Upper lobe of right lung (tissue), 1 donor: ENCODE measurements at regions not wholly inside any gene's neighbourhood (a gene's known extent, or its start where the extent isn't known, plus 50 kb on each side); places are given as distances from the start of the nearest gene placed in this dataset.

Source experiments
- ATAC-seq: fragments of 200-7000 bp; cut with Tn5 transposase; one replicate; pipeline ENCODE4 v1.9.1; 2020; ENCODE audit warnings: mild to moderate bottlenecking, moderate library complexity
- DNase-seq: peaks from one replicate; pipeline ENCODE4 v3.0.0-alpha.2; 2020
- H3K27ac ChIP-seq: fragments of 200-600 bp; one replicate; pipeline ENCODE4 v1.8.0; 2022
- H3K27me3 ChIP-seq: fragments of 200-600 bp; one replicate; pipeline ENCODE4 v1.8.0; 2022; ENCODE audit warnings: mild to moderate bottlenecking
- H3K36me3 ChIP-seq: fragments of 200-600 bp; one replicate; pipeline ENCODE4 v1.8.0; 2022
- H3K4me1 ChIP-seq: fragments of 200-600 bp; one replicate; pipeline ENCODE4 v1.8.0; 2022
- H3K4me3 ChIP-seq: fragments of 200-600 bp; one replicate; pipeline ENCODE4 v1.8.0; 2022; ENCODE audit warnings: mild to moderate bottlenecking
- H3K9me3 ChIP-seq: fragments of 200-600 bp; one replicate; pipeline ENCODE4 v1.8.0; 2022
- CTCF ChIP-seq: fragments of 200-600 bp; IDR thresholded peaks from one replicate; pipeline ENCODE4 v1.8.0; 2022; ENCODE audit warnings: antibody characterized with exemption
- intact Hi-C: fragments of 100-400 bp; cut with DNase I; formaldehyde crosslinking; loops from one replicate; pipeline ENCODE4 v1.11.0; 2022
- donor health status: DM: no; HTN: yes; CAD: no; lungs with severe emphysema.

GRCh38 chr11:27871056-27871455 lies 170.8 kb upstream of the BDNF start:
- ATAC-seq (peak; percentile 11), DNase-seq (no peak)
- H3K27ac ChIP-seq: no peak overlapping the region
- no peak for TF ChIP-seq CTCF
- intact Hi-C loops: no loop called here
- no peak overlapping the region for H3K4me3 ChIP-seq
- H3K36me3 ChIP-seq: no peaks in the 10 kb centered on the region
- no peaks in the 10 kb centered on the region for H3K4me1 ChIP-seq
- H3K9me3 ChIP-seq: no peaks in the 10 kb centered on the region
- H3K27me3 ChIP-seq: no peaks in the 10 kb centered on the region

GRCh38 chr11:27869701-27870100 lies 169.4 kb upstream of the BDNF start:
- no peaks in the 10 kb centered on the region for H3K27me3 ChIP-seq
- no peaks in the 10 kb centered on the region for H3K4me1 ChIP-seq
- intact Hi-C loops: no loop called here
- ATAC-seq (peak; percentile 9), DNase-seq (no peak)
- no peak overlapping the region for H3K4me3 ChIP-seq
- no peaks in the 10 kb centered on the region for H3K9me3 ChIP-seq
- no peaks in the 10 kb centered on the region for H3K36me3 ChIP-seq
- no peak for TF ChIP-seq CTCF
- H3K27ac ChIP-seq: no peak overlapping the region

- H3K4me3 ChIP-seq: no peak overlapping the region
- intact Hi-C loops: no loop called here
- no peaks in the 10 kb centered on the region for H3K9me3 ChIP-seq
- no peak for TF ChIP-seq CTCF
- ATAC-seq (no peak), DNase-seq (no peak)
- no peak overlapping the region for H3K27ac ChIP-seq
- H3K27me3 ChIP-seq: no peaks in the 10 kb centered on the region
- no peaks in the 10 kb centered on the region for H3K4me1 ChIP-seq
- no peaks in the 10 kb centered on the region for H3K36me3 ChIP-seq
Measured at GRCh38 chr11:27868709-27869108, 168.5 kb upstream of the BDNF start.

GRCh38 chr11:27868226-27868625 lies 168.0 kb upstream of the BDNF start:
- no peak for ATAC-seq
- no peak for TF ChIP-seq CTCF
- H3K27ac ChIP-seq: no peak overlapping the region
- no peaks in the 10 kb centered on the region for H3K9me3 ChIP-seq
- DNase-seq: no peak
- intact Hi-C loops: no loop called here
- no peaks in the 10 kb centered on the region for H3K4me1 ChIP-seq
- H3K27me3 ChIP-seq: no peaks in the 10 kb centered on the region
- H3K4me3 ChIP-seq: no peak overlapping the region
- H3K36me3 ChIP-seq: no peaks in the 10 kb centered on the region

- Histone ChIP-seq H3K27me3 (no peaks in the 10 kb centered on the region), H3K36me3 (no peaks in the 10 kb centered on the region), H3K4me1 (no peaks in the 10 kb centered on the region), H3K4me3 (no peak overlapping the region), H3K9me3 (no peaks in the 10 kb centered on the region), H3K27ac (no peak overlapping the region)
- DNase-seq: no peak
- ATAC-seq: no peak
- intact Hi-C loops: no loop called here
- TF ChIP-seq CTCF: no peak
Measured at GRCh38 chr11:27865105-27865504, 164.8 kb upstream of the BDNF start.

GRCh38 chr11:27864611-27865010 lies 164.4 kb upstream of the BDNF start:
- Histone ChIP-seq H3K4me3 (no peak overlapping the region), H3K4me1 (no peaks in the 10 kb centered on the region), H3K36me3 (no peaks in the 10 kb centered on the region), H3K9me3 (no peaks in the 10 kb centered on the region), H3K27ac (no peak overlapping the region), H3K27me3 (no peaks in the 10 kb centered on the region)
- ATAC-seq: no peak
- no peak for TF ChIP-seq CTCF
- DNase-seq: no peak
- intact Hi-C loops: no loop called here
